ENCODE measurements at regions not wholly inside any gene's neighbourhood (a gene's known extent, or its start where the extent isn't known, plus 50 kb on each side); places are given as distances from the start of the nearest gene placed in this dataset.

- Histone ChIP-seq H3K4me3 (ENCODE audit: low read depth in 1 of 2, low read length in 2 of 2) (no peak overlapping the region), H3K27ac (ENCODE audit: low read length) (no peak overlapping the region), H3K79me2 (ENCODE audit: insufficient read depth, low read length) (no peaks in the 10 kb centered on the region), H3K9me3 (ENCODE audit: insufficient read depth, low read length, severe bottlenecking) (no peaks in the 10 kb centered on the region), H3K36me3 (ENCODE audit: insufficient read depth, low read length) (no peaks in the 10 kb centered on the region), H3K9ac (ENCODE audit: low read depth, low read length) (no peak overlapping the region), H3K4me2 (ENCODE audit: insufficient read depth, low read length) (no peak overlapping the region), H2AFZ (ENCODE audit: low read depth, low read length) (no peak overlapping the region), H3K4me1 (ENCODE audit: insufficient read depth, low read length) (0 out of 2 replicates have a peak, but pooled peaks cover 10% of the 10 kb centered on the region), H4K20me1 (ENCODE audit: insufficient read depth, low read length) (no peaks in the 10 kb centered on the region), H3K27me3 (ENCODE audit: insufficient read depth, low read length, poor library complexity) (no peaks in the 10 kb centered on the region)
- TF ChIP-seq CTCF (IDR thresholded peaks at IDR 0.05; ENCODE audit: borderline replicate concordance, extremely low read depth, low read length, poor library complexity, severe bottlenecking): no peak
- no peak for TF ChIP-seq EZH2 (IDR thresholded peaks at IDR 0.05; ENCODE audit: borderline replicate concordance, low read depth, low read length, severe bottlenecking)
- ATAC-seq (ENCODE audit: insufficient read depth, low read depth): no peak
- DNase-seq: no peak
Measured at GRCh38 chr3:102301155-102301880, 133.5 kb upstream of the ZPLD1 start.

- no peak overlapping the region for H3K4me2 ChIP-seq (ENCODE audit: insufficient read depth, low read length)
- no peak for DNase-seq
- H3K79me2 ChIP-seq (ENCODE audit: insufficient read depth, low read length): no peaks in the 10 kb centered on the region
- no peaks in the 10 kb centered on the region for H3K9me3 ChIP-seq (ENCODE audit: insufficient read depth, low read length, severe bottlenecking)
- TF ChIP-seq CTCF (IDR thresholded peaks at IDR 0.05; ENCODE audit: borderline replicate concordance, extremely low read depth, low read length, poor library complexity, severe bottlenecking): no peak
- TF ChIP-seq EZH2 (IDR thresholded peaks at IDR 0.05; ENCODE audit: borderline replicate concordance, low read depth, low read length, severe bottlenecking): no peak
- no peaks in the 10 kb centered on the region for H3K36me3 ChIP-seq (ENCODE audit: insufficient read depth, low read length)
- no peaks in the 10 kb centered on the region for H3K27me3 ChIP-seq (ENCODE audit: insufficient read depth, low read length, poor library complexity)
- no peak for ATAC-seq (ENCODE audit: insufficient read depth, low read depth)
- H3K27ac ChIP-seq (ENCODE audit: low read length): no peak overlapping the region
- H3K9ac ChIP-seq (ENCODE audit: low read depth, low read length): no peak overlapping the region
- H2AFZ ChIP-seq (ENCODE audit: low read depth, low read length): no peak overlapping the region
- no peaks in the 10 kb centered on the region for H4K20me1 ChIP-seq (ENCODE audit: insufficient read depth, low read length)
- H3K4me3 ChIP-seq (ENCODE audit: low read depth in 1 of 2, low read length in 2 of 2): no peak overlapping the region
- 0 out of 2 replicates have a peak, but pooled peaks cover 10% of the 10 kb centered on the region for H3K4me1 ChIP-seq (ENCODE audit: insufficient read depth, low read length)
Measured at GRCh38 chr3:102302020-102302419, 132.8 kb upstream of the ZPLD1 start.

- H3K36me3 ChIP-seq (ENCODE audit: insufficient read depth, low read length): no peaks in the 10 kb centered on the region
- H3K4me3 ChIP-seq (ENCODE audit: low read depth in 1 of 2, low read length in 2 of 2): no peak overlapping the region
- H3K4me2 ChIP-seq (ENCODE audit: insufficient read depth, low read length): no peak overlapping the region
- no peak overlapping the region for H3K9ac ChIP-seq (ENCODE audit: low read depth, low read length)
- no peak overlapping the region for H3K27ac ChIP-seq (ENCODE audit: low read length)
- DNase-seq (no peak), ATAC-seq (ENCODE audit: insufficient read depth, low read depth) (no peak)
- H4K20me1 ChIP-seq (ENCODE audit: insufficient read depth, low read length): no peaks in the 10 kb centered on the region
- 0 out of 2 replicates have a peak, but pooled peaks cover 1% of the 10 kb centered on the region for H3K4me1 ChIP-seq (ENCODE audit: insufficient read depth, low read length)
- TF ChIP-seq EZH2 (IDR thresholded peaks at IDR 0.05; ENCODE audit: borderline replicate concordance, low read depth, low read length, severe bottlenecking) (no peak), CTCF (IDR thresholded peaks at IDR 0.05; ENCODE audit: borderline replicate concordance, extremely low read depth, low read length, poor library complexity, severe bottlenecking) (no peak)
- no peaks in the 10 kb centered on the region for H3K27me3 ChIP-seq (ENCODE audit: insufficient read depth, low read length, poor library complexity)
- no peak overlapping the region for H2AFZ ChIP-seq (ENCODE audit: low read depth, low read length)
- H3K79me2 ChIP-seq (ENCODE audit: insufficient read depth, low read length): no peaks in the 10 kb centered on the region
- H3K9me3 ChIP-seq (ENCODE audit: insufficient read depth, low read length, severe bottlenecking): no peaks in the 10 kb centered on the region
Measured at GRCh38 chr3:102304550-102304949, 130.3 kb upstream of the ZPLD1 start.

Measured in DND-41 (cell line).